ENCODE measurements at regions not wholly inside any gene's neighbourhood (a gene's known extent, or its start where the extent isn't known, plus 50 kb on each side); places are given as distances from the start of the nearest gene placed in this dataset.

GRCh38 chr20:56755201-56755600, 126.1 kb downstream of the TFAP2C start:
- TF ChIP-seq CTCF (IDR thresholded peaks at IDR 0.05) (no peak), EZH2 (IDR thresholded peaks at IDR 0.05) (no peak)
